ENCODE measurements at regions not wholly inside any gene's neighbourhood (a gene's known extent, or its start where the extent isn't known, plus 50 kb on each side); places are given as distances from the start of the nearest gene placed in this dataset.

DNA sequence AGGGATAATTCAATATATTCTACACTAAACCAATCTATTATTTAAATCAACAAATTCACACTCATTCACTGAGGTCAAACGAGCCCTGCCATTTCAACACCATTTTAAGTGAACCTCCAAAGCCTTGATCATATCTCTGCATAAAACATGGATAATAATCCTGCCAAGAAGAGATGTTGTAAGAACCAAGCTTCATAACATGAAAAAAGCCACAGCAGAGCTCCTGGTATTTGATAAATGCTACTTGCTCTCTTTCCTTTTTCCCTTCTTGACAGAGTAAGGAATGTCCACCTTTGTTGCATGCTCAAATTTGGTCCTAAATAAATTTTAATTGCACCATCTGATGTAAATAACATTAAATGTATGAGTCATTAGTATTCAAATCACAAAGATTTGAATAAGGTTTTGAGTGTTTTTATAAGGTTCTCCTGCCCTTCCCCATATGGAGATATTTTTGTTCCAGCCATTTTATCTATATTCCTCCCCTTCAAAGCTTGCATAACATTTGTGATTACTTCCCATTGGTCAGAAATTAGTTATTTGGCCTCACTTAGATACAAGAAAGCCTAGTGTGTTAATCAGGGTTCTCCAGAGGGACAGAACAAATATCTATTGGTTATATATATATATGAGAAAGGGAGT, 318.8 kb downstream of the RND3 start:
- DNase-seq (ENCODE audit: low read depth in 4 of 4, low spot score in 2 of 4): no peak

DNA sequence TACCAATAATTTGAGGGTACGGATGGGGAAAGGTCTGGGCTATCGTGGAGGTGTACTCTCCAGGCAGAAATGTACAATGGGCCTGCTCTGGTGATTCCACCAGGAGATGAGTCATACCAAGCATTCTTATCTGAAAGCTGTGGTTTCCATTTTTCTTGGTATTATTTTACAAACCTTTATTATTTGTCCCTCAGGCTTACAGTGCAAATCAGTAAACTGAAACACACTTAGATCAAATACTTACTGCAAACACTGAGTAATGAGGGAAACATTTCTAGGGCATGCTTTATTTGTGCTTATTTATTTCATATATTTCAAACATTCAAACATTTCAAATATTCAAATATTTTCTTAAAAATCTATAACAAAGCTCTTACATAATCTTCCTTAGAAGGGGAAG, 319.8 kb downstream of the RND3 start:
- DNase-seq (ENCODE audit: low read depth in 4 of 4, low spot score in 2 of 4): no peak

DNA sequence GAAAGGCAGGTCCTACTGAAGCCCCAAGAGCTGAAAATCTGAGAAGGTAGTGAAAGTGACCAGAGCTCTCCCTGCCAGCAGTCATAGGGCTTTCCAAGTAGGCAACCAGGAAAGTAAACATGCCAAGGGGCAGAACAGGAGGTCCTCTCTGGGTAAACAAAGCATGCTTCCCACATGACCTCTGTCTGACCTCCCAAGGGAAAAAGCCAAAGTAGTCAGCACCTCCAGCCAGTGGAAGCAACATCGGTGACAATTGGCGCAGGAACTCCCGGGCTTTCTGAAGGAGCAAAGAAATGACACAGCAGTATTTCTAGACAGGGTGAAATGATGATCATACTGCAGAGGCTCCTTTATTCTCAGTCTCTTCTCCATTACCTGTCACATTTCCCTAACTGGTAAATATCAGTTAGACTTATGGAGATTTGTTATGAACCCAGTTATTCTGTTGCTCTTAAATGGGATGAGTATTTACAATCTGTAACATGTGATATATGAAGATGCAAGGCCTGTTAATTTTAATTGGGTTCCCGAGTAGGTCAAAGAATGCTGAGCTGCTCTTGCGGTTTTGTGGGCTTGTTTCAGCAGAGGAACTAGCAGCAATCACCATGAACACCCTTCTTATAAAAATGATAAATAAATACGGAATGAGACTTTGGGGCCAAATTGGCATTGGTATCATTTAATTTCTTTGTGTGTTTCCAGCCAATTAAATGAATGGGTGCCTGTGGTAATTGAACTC, 321.0 kb downstream of the RND3 start:
- DNase-seq (ENCODE audit: low read depth in 4 of 4, low spot score in 2 of 4): no peak

DNA sequence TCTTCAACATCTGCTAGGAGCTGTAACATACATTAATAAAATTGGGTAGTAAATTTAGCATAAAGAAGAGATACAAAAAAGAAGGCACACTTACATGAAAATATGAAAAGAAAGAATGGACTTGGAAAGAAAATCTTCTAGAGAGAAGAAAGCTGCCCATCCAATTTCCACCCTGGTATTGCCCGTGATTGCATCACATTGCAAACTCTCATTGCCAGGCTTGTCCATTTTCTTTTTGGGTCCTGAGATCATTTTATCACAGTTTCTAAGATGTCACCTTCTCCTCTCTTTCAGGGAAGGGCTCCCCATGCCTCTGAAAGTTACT, 321.5 kb downstream of the RND3 start:
- DNase-seq (ENCODE audit: low read depth in 4 of 4, low spot score in 2 of 4): no peak

DNA sequence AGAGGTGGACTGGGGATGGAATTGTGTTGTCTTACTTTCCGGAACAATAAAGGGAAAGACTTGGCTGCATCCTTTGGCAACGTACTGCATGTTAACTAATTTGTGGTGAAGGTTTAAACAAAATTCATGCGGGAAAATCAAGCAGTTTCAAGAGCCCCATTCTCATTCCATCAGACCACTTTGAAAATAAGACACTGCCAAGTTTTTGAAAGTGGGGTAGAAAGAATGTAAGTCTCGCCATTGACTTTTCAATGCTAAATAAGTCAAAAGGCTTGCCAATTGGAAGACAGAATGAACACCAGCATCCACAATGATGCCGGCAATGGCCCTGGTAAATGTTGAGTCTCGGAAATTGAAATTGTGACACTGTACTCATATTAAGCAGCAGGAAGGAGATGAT, 322.0 kb downstream of the RND3 start:
- no peak for DNase-seq (ENCODE audit: low read depth in 4 of 4, low spot score in 2 of 4)

DNA sequence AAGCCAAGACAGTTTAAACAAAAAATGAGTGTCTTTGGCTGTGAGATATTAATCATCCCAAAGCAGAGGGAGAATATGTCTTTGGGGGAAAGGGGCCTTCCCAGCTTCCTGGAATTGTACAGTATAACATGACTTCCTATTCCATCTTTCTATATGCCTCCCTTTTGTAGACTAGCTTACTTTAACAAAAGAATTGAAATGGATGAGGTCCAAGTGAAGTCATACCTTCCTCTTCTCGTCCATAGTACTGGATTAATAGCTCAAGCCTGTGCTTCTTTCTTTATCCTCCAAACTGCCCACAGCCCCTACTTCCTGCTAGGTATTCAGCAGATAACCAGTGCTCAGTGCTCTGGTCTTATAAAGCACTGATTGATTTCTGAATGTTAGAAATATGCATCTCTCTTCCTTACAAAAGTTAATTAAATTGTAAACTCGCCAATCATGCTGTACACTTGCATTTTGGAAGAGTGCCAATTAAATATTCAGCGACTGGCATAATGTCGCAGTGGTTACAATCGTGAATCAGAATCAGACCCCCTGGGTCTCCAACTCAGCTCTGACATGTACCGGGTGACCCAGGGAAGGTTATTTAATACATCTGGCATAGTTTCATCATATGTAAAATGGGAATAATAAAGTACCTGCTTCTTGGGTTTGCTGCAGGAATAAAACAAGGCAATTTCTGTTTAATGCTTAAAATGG, 325.1 kb downstream of the RND3 start:
- no peak for DNase-seq (ENCODE audit: low read depth in 4 of 4, low spot score in 2 of 4)

DNA sequence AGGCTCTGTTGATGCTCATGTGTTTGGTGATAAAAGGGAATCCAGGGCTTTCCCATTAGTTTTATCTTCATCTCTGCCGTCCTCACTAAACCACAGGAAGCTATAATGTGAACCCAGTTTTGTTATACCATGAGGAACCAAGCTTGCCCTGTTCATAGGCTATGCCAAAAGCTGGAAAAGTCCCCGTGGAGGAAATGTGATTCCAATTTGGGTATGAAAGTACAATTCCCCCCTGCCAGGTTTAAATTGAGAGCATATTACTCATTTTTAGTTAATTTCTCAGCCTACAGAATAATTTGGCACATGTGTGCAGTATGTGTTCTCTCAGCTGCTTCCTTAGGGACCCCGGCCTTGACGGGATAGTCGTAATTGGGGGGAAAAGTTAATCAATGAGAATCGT, 327.4 kb downstream of the RND3 start:
- no peak for DNase-seq (ENCODE audit: low read depth in 4 of 4, low spot score in 2 of 4)

DNA sequence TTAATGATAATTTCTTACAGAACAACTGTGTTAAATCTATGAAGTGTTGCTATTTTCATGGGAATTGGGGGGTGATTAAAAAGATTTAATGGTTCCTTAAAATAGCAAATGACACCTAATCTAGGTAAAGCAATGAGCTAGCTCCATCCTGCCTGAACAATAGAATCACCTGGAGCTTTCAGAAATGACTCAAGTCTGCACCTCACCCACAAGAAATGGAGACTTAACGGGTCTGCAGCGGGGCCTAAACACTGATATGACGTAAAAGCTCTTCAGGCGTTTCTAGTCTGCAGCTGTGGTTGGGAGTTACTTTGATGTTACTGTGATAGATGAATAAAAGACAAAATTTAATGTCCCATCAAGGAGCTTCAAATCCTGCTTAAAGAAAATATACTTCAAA, 328.2 kb downstream of the RND3 start:
- DNase-seq (ENCODE audit: low read depth in 4 of 4, low spot score in 2 of 4): no peak

DNA sequence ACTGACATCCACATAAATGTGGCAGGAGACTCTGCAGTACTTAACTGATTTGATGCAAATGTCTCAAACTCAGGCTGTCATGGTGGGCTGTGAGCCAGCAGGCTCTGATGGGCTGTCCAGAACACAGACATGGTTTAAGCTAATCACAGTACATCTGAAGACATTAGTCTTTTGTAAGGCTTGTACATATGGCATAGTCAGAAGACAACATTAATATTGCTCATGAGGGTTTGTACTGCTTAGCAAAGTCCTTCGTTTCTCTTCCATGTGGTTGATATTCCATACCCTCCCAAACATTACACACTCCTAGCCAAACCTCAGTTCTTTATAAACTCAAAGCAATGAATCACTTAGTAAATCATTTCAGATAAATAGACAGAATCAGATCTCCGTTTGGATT, 330.6 kb downstream of the RND3 start:
- no peak for DNase-seq (ENCODE audit: low read depth in 4 of 4, low spot score in 2 of 4)

DNA sequence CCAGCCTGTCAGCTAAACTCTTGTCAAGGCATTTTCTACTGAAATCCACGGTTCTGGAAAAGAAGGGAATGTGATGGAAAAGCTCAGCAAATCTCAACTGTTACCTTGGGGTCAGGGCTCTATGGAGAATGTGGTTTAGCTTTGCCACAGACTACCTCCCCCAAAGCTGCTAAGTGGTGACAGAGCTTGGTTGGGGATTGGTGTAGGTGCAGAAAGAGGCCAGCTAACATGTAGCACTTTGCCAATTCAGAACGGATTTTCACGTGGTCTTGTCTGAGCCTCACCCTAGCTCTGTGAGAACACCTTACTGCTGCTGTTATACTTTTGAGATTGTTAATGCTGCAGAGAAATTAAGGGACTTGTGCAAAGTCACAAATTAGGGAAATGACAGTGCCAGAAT, 331.1 kb downstream of the RND3 start:
- DNase-seq (ENCODE audit: low read depth in 4 of 4, low spot score in 2 of 4): no peak

DNA sequence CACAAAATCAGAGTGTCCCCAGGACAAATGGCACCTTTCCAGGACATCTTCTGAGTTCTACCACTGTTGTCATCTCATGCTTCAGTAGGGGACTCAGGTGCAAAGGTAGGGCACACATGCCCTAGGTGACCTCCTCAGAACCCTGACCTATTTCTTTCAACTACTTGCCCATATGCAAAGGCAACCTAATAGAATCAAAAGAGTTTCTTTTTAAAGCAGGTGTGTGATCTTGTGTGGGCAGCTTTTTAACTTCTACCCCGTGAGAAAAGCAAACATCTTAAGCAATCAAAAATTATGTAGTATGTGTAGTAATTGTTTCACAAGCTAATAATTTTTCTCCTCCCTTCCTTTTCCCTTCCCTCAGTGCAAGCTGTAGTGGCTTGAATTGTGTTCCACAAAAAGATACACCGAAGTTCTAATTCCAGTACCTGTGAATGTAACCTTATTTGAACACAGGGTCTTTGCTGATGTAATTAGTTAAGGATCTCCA, 333.1 kb downstream of the RND3 start:
- no peak for DNase-seq (ENCODE audit: low read depth in 4 of 4, low spot score in 2 of 4)

DNA sequence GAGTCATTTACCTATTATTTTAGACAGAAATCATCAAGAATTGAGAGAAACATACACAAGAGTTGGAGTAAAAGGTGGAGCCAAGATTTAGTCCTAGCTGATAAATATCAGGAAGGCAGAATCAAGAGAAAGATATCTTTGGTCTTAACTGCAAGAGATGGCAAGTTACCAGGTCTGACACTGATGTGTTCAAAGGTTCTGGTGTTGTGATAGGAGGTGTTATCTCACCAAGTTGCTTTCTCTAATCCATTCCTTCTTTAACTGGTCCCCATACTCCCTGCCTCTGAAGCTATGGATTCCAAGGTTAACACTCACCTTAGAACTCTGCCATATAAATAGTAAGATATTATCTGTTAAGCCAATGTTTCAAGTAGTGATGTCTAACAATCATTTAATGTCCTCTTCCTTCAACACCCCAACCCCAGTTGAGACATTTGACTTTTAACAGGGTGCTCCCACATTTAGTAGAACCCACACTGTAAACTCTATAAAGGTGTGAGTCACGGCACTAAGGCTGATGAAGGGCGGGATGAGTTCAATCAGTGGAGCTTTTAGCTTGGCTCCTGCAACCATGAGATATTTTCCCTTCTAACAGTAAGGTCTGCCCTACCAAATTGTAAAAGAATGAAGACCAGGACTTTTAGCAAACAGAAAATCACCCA, 333.7 kb downstream of the RND3 start:
- DNase-seq (ENCODE audit: low read depth in 4 of 4, low spot score in 2 of 4): no peak

DNA sequence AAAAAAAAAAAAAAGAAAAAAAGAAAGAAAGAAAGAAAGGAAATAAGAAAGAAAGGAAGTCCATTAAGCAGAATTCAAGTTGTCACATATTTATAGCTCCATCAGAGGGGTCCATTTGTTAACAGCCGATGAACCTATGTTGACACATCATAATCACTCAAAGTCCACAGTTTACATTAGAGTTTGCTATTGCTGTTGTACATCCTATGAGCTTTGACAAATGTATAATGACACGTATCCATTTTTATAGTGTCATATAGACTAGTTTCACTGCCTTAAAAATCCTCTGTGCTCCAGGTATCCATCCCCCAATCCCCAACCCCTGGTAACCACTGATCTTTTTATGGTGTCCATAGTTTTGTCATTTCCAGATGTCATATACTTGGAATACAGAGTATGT, 335.2 kb downstream of the RND3 start:
- DNase-seq (ENCODE audit: low read depth in 4 of 4, low spot score in 2 of 4): no peak

DNA sequence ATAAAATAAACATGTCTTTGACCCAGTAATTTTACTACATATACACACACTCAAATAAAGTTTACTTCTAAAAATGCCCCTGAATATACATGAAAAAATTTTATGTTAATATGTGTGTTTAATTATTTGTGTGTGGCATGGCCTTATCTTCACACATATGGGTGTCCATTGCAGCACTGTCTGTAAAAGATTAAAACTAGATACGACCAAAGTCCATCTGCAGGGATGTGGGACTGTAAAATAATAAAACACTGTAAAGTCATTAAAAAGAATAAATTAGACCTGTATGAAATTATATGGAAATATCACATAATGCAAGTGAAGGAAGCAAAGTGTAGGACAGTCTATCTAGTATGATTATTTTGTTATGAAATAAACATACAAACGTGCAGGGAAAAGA, 337.3 kb downstream of the RND3 start:
- DNase-seq (ENCODE audit: low read depth in 4 of 4, low spot score in 2 of 4): no peak

DNA sequence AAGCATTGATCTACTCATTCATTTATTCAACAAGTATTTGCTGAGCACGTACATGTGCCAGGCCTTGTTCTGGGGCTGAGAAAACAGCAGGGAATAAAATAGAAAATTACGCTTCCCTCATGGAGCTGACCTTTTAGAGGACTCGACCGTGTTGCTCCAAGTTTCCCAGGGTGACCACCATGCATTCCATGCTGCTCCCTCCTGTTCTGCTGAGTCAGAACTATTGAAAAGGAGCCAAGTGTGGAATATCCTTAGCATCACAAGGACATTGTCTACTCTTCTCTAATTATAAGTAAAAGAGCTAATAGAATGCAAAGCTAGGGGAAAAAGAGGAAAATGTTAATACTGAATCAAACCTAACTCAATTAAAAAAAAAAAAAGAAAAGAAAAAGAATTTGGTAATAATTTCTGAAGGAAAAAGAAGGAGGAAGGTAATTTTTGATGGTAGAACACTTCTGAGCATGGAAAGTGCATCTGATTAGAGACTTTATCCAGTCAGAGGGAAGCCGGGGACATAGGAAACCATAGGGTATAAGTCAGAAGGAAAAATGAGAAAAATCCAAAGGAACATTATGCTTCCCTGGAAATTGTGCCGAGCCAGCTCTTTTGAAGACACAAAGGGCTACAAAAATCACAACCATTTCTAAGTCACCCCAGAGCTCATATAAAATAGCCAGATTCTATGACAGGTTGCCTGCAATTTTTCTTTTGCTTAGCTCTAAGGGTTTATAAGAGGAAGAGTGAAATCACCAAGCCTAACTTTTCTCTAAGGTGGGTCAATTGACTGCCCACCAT, 339.4 kb downstream of the RND3 start:
- DNase-seq (ENCODE audit: low read depth in 4 of 4, low spot score in 2 of 4): no peak

DNA sequence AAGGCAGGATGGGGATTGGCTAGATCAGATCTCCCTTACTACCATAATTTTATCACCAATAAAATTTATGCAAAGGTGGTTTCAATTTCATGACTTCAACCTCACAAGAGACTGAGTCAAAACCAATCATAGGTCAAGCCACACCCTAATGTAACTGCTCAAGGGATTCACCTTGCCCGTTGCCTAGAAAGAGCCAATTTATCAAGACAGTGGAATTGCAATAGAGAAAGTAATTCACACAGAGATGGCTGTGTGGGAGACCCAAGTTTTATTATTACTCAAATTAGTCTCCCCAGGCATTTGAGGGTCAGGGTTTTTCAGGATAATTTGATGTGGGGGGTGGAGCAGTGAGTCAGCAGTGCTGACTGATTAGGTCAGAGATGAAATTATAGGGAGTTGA, 340.6 kb downstream of the RND3 start:
- no peak for DNase-seq (ENCODE audit: low read depth in 4 of 4, low spot score in 2 of 4)

DNA sequence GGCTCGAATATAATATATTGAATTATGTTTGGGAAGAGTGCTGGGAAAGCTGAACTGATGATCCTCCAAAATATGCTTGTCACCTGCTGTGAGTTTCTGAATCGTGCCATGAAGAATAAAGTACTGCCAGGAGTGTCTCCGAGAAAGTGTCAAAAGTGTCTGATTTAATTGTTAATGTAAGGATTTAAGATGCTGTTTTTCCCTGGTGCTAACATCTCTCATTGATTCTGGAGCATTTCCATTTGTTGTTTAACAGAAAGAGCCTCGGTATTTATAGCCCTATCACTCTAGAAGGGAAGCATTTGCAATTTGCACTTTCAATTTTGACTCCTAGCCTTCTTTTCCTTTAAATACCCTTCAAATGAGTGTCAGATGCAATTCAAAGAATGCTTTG, 342.2 kb downstream of the RND3 start:
- DNase-seq (ENCODE audit: low read depth in 4 of 4, low spot score in 2 of 4): no peak

DNA sequence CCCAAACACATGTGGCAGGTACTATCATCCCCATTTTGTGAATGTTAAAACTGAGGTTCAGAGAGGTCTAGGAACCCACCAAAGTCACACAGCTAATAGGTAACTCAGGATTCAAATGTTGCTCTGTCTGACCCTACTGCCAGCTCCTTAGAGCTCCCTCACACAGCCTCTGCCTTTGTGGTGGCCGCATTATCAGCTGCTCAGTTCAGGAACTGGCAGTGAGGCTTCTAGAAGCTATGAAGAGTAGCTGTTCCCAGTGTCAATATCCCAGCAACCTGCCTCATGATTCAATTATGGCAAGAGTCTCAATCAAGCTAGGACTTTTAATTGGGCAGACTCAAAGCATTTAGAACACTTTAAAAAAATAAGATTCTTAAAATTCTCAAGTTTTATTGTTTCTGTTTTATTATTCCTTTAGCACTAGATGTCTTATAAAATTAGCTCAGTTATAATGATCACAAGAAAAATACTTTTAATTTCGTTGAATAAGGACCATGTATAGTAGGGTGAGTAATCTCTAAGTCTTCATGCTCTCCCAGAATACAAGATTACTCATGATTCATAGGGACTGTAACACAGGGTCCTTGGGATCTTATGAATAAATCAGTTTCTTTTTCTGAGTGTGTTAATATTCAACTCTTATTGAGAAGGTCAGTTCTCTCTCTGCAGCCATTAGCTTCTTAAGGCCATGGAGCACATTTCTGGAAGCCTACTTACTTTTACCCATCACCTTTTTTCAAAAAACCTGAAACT, 342.7 kb downstream of the RND3 start:
- DNase-seq (ENCODE audit: low read depth in 4 of 4, low spot score in 2 of 4): no peak

DNA sequence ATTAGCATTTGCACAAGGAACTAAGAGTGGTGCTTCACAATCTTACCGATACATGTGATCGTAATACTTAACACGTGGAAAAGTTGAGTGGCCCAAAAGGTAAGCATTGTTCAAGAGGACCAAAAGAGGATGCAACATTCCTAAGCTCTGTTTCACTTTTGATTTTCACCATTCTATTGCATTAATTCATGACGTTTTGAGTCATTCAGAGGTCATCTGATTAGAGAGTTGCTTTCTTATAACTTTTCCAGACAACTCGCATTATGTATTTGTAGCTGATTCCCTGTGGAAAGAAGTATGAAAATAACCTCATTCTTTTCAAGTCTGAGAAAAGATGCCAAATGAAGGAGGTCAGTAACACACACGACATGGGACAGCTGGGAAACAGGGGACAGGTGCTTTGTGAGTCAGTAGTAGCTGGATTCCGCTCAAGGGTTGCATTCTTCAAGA, 344.4 kb downstream of the RND3 start:
- no peak for DNase-seq (ENCODE audit: low read depth in 4 of 4, low spot score in 2 of 4)

DNA sequence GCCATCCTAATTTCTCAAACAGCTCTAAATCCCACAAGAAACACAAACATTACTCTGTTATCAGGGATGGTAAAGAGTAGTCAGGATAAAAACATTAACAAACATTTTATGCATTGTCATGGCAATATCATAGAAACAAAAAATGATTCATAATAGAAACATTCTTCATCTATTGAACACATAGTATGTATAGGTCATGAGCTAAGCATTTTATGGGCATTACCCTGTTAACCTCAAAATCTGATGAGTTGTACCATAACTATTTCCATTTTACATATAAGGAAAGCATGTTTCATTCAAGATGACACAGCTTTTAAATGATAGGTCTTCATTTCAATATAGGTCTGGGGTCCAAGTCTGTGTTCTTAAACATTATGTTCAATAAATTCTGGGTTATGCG, 344.9 kb downstream of the RND3 start:
- DNase-seq (ENCODE audit: low read depth in 4 of 4, low spot score in 2 of 4): no peak
